Mesendoderm (in vitro differentiated cells): ENCODE measurements at regions not wholly inside any gene's neighbourhood (a gene's known extent, or its start where the extent isn't known, plus 50 kb on each side); places are given as distances from the start of the nearest gene placed in this dataset.

Source experiments
- DNase-seq: peaks from one replicate; pipeline ENCODE4 v3.0.0; 2013
- H2AK5ac ChIP-seq: 2 replicates; pipeline ENCODE4 v1.6.1; 2013; ENCODE audit warnings: low read length, inconsistent platforms
- H2BK120ac ChIP-seq: 2 replicates; pipeline ENCODE4 v1.6.1; 2013; ENCODE audit warnings: low read depth, mild to moderate bottlenecking, low read length, moderate library complexity, mixed read lengths
- H2BK15ac ChIP-seq: replicated peaks from 2 replicates; pipeline ENCODE4 v1.6.1; 2013; ENCODE audit warnings: low read depth, mild to moderate bottlenecking, moderate library complexity
- H2BK5ac ChIP-seq: 2 replicates; pipeline ENCODE4 v1.6.1; 2013; ENCODE audit warnings: low read length, inconsistent platforms
- H3K18ac ChIP-seq: 2 replicates; pipeline ENCODE4 v1.6.1; 2013; ENCODE audit warnings: mild to moderate bottlenecking, low read length, mixed read lengths
- H3K23ac ChIP-seq: one replicate; pipeline ENCODE4 v1.6.1; 2013; ENCODE audit warnings: low read length
- H3K27ac ChIP-seq: 2 replicates; pipeline ENCODE4 v1.5.1; 2013; ENCODE audit warnings: low read depth, mild to moderate bottlenecking, inconsistent platforms, low read length, moderate library complexity
- H3K27me3 ChIP-seq: 2 replicates; pipeline ENCODE4 v1.6.1; 2013; ENCODE audit warnings: low read length, control low read depth, mild to moderate bottlenecking, inconsistent platforms; ENCODE audit not compliant: insufficient read depth, poor library complexity
- H3K36me3 ChIP-seq: 2 replicates; pipeline ENCODE4 v1.6.1; 2013; ENCODE audit warnings: low read length, inconsistent platforms; ENCODE audit not compliant: control insufficient read depth, insufficient read depth
- H3K4ac ChIP-seq: one replicate; pipeline ENCODE4 v1.6.1; 2013; ENCODE audit warnings: low read depth, mild to moderate bottlenecking, low read length, moderate library complexity
- H3K4me1 ChIP-seq: 2 replicates; pipeline ENCODE4 v1.6.1; 2013; ENCODE audit warnings: low read depth, low read length, inconsistent platforms; ENCODE audit not compliant: control insufficient read depth
- H3K4me2 ChIP-seq: 2 replicates; pipeline ENCODE4 v1.6.1; 2013; ENCODE audit warnings: low read length
- H3K4me3 ChIP-seq: 2 replicates; pipeline ENCODE4 v1.5.1; 2013; ENCODE audit warnings: mild to moderate bottlenecking, low read length
- H3K56ac ChIP-seq: one replicate; pipeline ENCODE4 v1.6.1; 2013; ENCODE audit warnings: low read length
- H3K79me1 ChIP-seq: 2 replicates; pipeline ENCODE4 v1.6.1; 2013; ENCODE audit warnings: low read length, inconsistent platforms
- H3K79me2 ChIP-seq: 2 replicates; pipeline ENCODE4 v1.6.1; 2013; ENCODE audit warnings: mild to moderate bottlenecking, low read length; ENCODE audit not compliant: control insufficient read depth, insufficient read depth
- H3K9ac ChIP-seq: 2 replicates; pipeline ENCODE4 v1.6.1; 2013; ENCODE audit warnings: low read length, inconsistent platforms
- H4K5ac ChIP-seq: one replicate; pipeline ENCODE4 v1.6.1; 2013; ENCODE audit warnings: low read length
- H4K8ac ChIP-seq: one replicate; pipeline ENCODE4 v1.6.1; 2013; ENCODE audit warnings: low read depth, mild to moderate bottlenecking, control low read depth, low read length, moderate library complexity
- WGBS: extraction: QIAGEN DNeasy Blood & Tissue Kit; methylation state at CpG from one replicate; pipeline ENCODE4 v1.1.7; 2013; ENCODE audit warnings: low lambda C conversion rate, missing lambda C conversion rate; ENCODE audit not compliant: insufficient coverage; ENCODE audit errors: extremely low coverage; 5-methylcytosine and 5-hydroxymethylcytosine counted together

DNA sequence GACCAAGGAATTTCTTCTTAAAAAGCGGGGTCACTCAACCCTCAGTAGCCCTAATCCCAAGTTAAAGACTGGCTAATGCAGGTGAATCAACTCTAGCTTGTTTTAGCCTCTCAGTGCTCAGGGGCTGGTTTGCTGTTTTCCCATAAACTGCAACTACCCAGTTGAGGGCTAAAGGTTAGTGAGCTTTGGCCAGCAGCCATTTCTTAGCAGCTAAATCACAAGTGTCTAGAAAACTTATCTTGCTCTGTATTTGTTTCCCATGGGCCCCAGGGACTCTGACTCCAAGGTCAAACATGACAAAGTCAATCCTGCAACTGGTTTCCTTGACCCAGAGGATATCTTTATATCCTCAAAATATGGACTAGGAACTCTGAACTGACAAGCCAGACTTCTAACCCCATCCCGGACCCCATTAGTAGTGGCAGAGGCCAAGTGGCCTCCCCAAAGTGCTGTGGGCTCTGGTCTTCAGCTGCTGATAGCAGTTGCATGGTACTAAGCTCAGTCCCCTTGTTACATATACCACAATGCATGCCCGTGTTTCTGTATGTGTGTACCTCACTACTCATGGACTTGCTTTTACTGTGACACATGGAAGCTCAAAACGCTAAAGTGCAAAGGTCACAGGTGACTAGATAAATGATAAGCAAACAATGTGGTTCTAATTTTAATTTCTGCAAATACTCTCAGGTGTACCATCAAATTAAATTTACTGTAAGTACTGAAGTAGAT lies 793.0 kb upstream of the IGFBP3 start:
- no peak overlapping the region for H3K27ac ChIP-seq
- H3K18ac ChIP-seq = no peak overlapping the region
- H3K4me1 ChIP-seq = no peaks in the 10 kb centered on the region
- no peaks in the 10 kb centered on the region for H3K79me2 ChIP-seq
- no peak overlapping the region for H3K56ac ChIP-seq
- H3K79me1 ChIP-seq = no peaks in the 10 kb centered on the region
- H2AK5ac ChIP-seq = no peak overlapping the region
- H4K5ac ChIP-seq = no peak overlapping the region
- H3K9ac ChIP-seq = no peak overlapping the region
- no peak overlapping the region for H3K23ac ChIP-seq
- no peak overlapping the region for H4K8ac ChIP-seq
- no peak overlapping the region for H3K4me3 ChIP-seq
- no peak overlapping the region for H2BK5ac ChIP-seq
- H3K4ac ChIP-seq = no peak overlapping the region
- WGBS = no CpG with 5 or more reads among the region's 4 CpGs
- H3K36me3 ChIP-seq = no peaks in the 10 kb centered on the region
- no peak for DNase-seq
- no peak overlapping the region for H2BK120ac ChIP-seq
- no peaks in the 10 kb centered on the region for H3K27me3 ChIP-seq
- H3K4me2 ChIP-seq = no peak overlapping the region
- no peak overlapping the region for H2BK15ac ChIP-seq

DNA sequence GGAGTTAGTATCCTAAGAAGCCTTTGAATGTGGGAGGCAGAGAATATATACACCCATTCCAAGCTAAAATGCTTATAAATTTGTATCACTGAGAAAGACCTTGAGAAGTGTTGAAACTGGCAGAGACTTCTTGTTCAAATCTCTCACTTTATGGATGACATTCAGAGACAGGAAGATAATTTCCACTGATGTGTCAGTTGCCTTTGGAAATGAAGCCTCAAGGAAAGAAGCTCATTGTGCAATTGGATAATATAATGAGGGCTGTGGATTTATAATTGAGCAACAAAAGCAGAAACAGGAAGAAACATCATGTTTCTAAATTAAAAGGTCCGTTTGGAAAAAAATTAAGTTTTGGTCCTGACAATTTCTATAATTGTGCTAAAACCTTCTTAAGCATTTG lies 789.9 kb upstream of the IGFBP3 start:
- no peak overlapping the region for H4K8ac ChIP-seq
- H2BK15ac ChIP-seq = no peak overlapping the region
- no peaks in the 10 kb centered on the region for H3K79me2 ChIP-seq
- no CpG with 5 or more reads among the region's 1 CpG for WGBS
- H2AK5ac ChIP-seq = no peak overlapping the region
- no peaks in the 10 kb centered on the region for H3K27me3 ChIP-seq
- DNase-seq = no peak
- H3K27ac ChIP-seq = no peak overlapping the region
- H3K23ac ChIP-seq = no peak overlapping the region
- no peak overlapping the region for H3K4me3 ChIP-seq
- no peaks in the 10 kb centered on the region for H3K36me3 ChIP-seq
- H3K56ac ChIP-seq = no peak overlapping the region
- no peak overlapping the region for H3K4ac ChIP-seq
- H3K18ac ChIP-seq = no peak overlapping the region
- no peaks in the 10 kb centered on the region for H3K4me1 ChIP-seq
- no peak overlapping the region for H2BK5ac ChIP-seq
- H4K5ac ChIP-seq = no peak overlapping the region
- no peak overlapping the region for H3K4me2 ChIP-seq
- no peaks in the 10 kb centered on the region for H3K79me1 ChIP-seq
- no peak overlapping the region for H3K9ac ChIP-seq
- H2BK120ac ChIP-seq = no peak overlapping the region

DNA sequence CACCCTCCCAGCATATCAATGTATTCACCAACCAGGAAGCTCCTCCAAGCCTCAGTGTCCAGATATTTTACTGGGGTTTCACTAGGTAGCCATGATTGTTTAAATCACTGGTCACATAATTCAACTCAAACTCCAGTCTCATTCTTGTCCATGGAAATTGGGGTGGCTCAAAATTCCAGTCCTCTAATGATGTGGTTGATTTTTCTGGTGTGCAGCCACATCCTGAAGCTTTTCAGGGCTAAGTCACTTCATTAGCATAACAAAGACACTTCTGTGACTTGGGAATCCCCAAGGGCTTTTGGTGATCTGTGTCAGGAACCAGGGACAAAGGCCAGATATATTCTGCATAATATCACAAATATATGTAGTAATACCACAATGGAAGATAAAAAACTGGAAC lies 786.9 kb upstream of the IGFBP3 start:
- Histone ChIP-seq H3K4me1 (no peaks in the 10 kb centered on the region), H3K4ac (no peak overlapping the region), H3K4me2 (no peak overlapping the region), H3K79me1 (no peaks in the 10 kb centered on the region), H3K36me3 (no peaks in the 10 kb centered on the region), H3K18ac (no peak overlapping the region), H4K5ac (no peak overlapping the region), H3K9ac (no peak overlapping the region), H2BK15ac (no peak overlapping the region), H2AK5ac (no peak overlapping the region), H3K56ac (no peak overlapping the region), H4K8ac (no peak overlapping the region), H2BK120ac (no peak overlapping the region), H3K4me3 (no peak overlapping the region), H3K79me2 (no peaks in the 10 kb centered on the region), H2BK5ac (no peak overlapping the region), H3K27ac (no peak overlapping the region), H3K23ac (no peak overlapping the region), H3K27me3 (no peaks in the 10 kb centered on the region)
- DNase-seq = peak; percentile 46

DNA sequence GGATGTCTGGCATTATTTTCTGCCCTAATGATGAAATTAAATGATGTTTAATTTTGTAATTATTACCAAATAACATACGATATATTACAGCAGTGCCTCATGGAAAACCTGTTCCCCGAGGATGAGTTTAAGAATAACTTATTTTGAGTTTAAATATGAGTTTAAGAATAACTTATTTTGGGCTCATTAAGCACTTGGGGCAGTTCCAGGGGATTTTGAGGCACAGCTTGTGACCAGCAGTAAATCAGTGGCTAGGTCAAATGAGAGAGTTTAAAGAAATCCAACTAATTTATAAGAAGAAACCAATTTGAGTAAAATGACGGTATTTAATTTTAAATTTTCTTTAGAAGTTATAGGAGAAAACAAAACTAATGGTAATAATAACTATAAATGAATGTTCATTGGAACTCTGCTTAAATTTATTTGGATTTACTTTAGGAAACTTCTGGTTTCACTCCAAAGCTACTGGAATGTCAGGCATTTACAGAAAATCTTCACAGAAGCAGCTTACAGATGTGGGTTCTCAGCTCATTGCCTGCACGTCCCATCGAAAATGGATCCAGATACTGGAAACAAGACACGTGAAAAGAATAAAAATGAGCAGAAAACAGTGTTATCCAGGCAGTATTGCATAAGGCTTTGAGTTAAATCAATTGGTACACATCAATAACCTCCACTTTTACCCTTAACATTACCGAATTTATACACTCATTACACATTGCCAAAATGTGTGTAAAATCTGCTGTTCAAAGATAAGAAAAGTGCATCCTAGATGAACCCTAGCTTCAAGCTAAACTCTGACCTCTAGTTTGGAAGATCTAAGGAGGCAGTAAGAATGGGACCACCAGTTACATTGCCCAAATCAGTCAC lies 784.5 kb upstream of the IGFBP3 start:
- no peak for DNase-seq
- Histone ChIP-seq H3K27ac (no peak overlapping the region), H4K8ac (no peak overlapping the region), H3K4ac (no peak overlapping the region), H3K9ac (no peak overlapping the region), H3K79me1 (no peaks in the 10 kb centered on the region), H4K5ac (no peak overlapping the region), H2BK5ac (no peak overlapping the region), H2AK5ac (no peak overlapping the region), H3K56ac (no peak overlapping the region), H3K79me2 (no peaks in the 10 kb centered on the region), H2BK120ac (no peak overlapping the region), H3K4me3 (no peak overlapping the region), H3K4me2 (no peak overlapping the region), H3K4me1 (no peaks in the 10 kb centered on the region), H3K18ac (no peak overlapping the region), H3K27me3 (no peaks in the 10 kb centered on the region), H3K23ac (no peak overlapping the region), H2BK15ac (no peak overlapping the region), H3K36me3 (no peaks in the 10 kb centered on the region)
- WGBS = 100% methylated on average over 2 of the region's 7 CpGs

DNA sequence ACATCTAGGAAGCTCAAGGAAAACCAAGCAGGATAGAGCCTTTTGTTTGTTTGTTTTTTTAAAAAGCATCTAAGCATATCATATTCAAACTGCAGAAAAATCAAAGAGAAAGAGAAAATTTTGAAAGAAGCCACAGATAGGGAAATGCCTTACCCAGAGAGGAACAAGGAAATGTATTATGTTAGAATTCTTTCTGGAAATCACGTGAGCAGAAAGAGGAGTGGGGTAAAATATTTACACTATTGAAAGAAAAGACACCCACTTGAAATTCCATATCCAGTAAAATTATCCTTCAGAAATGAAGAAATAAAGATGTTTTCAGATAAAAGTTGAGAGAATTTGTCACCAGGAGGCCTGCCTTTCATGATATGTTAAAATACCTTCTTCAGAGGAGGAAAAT lies 775.7 kb upstream of the IGFBP3 start:
- H3K79me2 ChIP-seq = no peaks in the 10 kb centered on the region
- no peak overlapping the region for H3K27ac ChIP-seq

More for the DNA sequence above, 775.7 kb upstream of the IGFBP3 start:
- Histone ChIP-seq H3K18ac (no peak overlapping the region), H3K79me1 (no peaks in the 10 kb centered on the region), H4K8ac (no peak overlapping the region), H3K4me1 (no peaks in the 10 kb centered on the region), H3K9ac (no peak overlapping the region), H3K56ac (no peak overlapping the region), H3K4me3 (no peak overlapping the region), H3K4ac (no peak overlapping the region), H3K4me2 (no peak overlapping the region), H3K36me3 (no peaks in the 10 kb centered on the region), H2BK5ac (no peak overlapping the region), H4K5ac (no peak overlapping the region), H2AK5ac (no peak overlapping the region), H2BK120ac (no peak overlapping the region), H3K27me3 (no peaks in the 10 kb centered on the region), H3K23ac (no peak overlapping the region), H2BK15ac (no peak overlapping the region)
- WGBS = no CpG with 5 or more reads among the region's 1 CpG
- no peak for DNase-seq
